NCI-H82 (cell line): ENCODE measurements at regions not wholly inside any gene's neighbourhood (a gene's known extent, or its start where the extent isn't known, plus 50 kb on each side); places are given as distances from the start of the nearest gene placed in this dataset.

ENCODE experiments used
- DNase-seq: peaks from one replicate; lab custom pipeline; 2025; lab: John Stamatoyannopoulos, UW

DNA sequence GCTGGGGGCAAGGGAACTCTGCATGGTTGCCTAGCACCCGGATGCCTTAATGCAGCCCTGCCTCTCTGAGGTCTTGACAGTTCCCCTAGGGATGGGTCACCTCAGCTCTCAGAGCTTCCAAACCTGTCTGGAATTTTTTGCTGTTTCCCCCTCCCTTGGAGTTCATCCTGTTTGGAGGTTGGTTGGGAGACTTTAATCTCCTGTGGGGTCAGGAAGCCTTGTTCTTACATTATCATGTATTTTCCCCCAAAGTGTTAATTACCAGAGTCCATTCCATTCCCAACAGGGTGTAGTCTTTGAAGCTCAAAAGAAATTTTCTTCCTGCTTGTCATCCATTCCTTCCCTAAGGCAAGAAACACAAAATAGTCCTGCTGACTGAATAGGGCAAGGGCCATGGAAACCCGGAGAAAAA, 150.3 kb upstream of the SPRY4 start:
- no peak for DNase-seq

DNA sequence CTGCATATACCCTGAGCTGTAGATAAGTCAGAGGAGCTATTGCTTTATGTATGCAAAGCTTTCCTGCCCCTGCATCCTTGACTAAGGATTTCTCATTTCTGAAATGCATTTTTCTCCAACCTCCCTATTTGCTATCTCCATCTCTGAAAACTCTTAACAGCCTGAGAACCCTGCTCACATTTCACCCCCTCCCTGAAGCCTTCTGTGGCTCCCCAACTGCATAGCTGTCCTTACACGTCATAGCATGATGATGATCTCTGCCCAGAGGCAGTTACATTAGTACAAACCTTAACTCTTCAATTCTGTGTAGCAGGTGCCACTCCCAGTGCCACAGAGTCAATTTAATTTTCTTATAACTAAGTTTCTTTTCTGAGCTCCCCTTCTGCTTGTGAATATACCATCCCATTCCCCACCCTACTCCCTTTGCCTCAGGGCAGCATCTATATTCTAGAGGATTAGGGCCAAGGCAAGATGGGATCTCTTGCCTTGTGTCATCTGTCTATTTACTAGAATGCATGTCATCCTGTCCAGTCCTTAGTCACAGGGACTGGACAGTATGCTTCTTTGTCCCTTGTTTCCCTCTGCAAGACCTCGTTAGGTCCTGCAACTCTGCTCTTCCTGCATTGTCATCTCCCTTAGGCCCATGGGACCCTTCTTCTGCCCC, 149.7 kb upstream of the SPRY4 start:
- no peak for DNase-seq

GRCh38 chr5:142473038-142473437, 148.2 kb upstream of the SPRY4 start:
- DNase-seq, result no peak

- no peak for DNase-seq
Measured at GRCh38 chr5:142472306-142472951, 147.6 kb upstream of the SPRY4 start.

GRCh38 chr5:142466195-142466971, 141.6 kb upstream of the SPRY4 start:
- peak; percentile 90 for DNase-seq

- DNase-seq, result no peak
Measured at GRCh38 chr5:142465476-142465875, 140.7 kb upstream of the SPRY4 start.

GRCh38 chr5:142463904-142464303, 139.1 kb upstream of the SPRY4 start:
- no peak for DNase-seq

DNA sequence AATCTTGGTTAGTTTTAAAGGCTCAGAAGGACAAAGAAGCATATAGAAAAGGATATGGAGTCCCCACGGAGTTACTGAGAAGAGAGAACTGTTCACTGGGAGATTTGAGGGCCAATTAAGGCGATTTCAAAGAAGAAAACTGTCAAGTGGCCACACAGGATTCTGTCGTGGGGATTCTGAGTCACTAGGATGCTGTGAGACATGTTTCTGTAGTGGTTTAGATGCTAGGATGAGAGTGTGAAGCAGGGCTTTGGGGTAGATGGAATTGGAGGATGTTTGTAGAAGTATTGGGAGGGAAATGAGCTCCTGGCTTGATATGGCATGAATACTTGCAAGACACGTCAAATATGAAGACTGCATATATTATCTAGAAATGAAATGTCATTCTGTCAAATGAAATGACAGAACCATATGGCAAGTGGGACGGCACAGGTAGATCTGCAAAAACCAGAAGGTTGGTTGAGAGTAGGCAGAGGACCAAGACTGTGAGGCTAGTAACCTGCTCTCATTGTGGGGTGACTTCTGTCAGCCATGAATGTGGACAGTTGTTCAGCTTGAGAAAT, 136.3 kb upstream of the SPRY4 start:
- DNase-seq, result no peak

- no peak for DNase-seq
Measured at GRCh38 chr5:142459209-142459608, 134.4 kb upstream of the SPRY4 start.

DNA sequence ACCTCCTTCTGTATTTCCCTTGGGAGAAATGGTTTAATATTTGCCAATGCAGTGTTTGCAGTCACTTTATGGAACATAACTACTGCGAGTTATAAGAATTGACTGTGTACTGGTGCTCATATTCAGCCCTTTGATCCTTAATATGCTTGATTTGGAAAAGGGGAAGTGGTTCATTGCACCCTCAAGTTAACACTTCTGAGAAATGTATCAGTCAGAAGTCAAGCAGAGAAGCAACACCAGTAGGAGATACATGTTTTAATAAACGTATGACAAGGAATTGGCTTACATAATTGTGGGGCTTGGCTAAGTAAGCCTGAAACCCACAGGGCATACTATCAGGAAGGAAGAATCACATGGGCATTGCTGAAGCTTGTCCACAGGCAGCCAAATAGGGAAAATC, 131.0 kb upstream of the SPRY4 start:
- no peak for DNase-seq

GRCh38 chr5:142453932-142454331, 129.1 kb upstream of the SPRY4 start:
- peak; percentile 54 for DNase-seq

- DNase-seq, result no peak
Measured at GRCh38 chr5:142450419-142450818, 125.6 kb upstream of the SPRY4 start.

DNA sequence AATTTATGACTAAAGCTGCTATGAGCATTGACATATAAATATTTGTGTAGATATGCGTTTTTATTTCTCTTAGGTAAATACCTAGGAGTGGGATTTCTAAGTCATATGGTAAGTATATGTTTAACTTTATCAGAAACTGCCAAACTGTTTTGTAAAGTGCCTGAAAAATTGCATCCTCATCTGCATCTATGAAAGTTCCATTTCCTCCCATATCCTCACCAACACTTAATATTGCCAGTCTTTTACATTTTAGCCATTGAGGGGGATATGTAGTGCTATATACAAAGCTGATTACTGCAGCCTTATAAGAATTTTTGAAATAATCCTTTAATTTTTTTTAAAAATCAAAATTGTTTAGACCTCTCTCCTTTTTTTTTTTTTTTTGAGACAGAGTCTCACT, 123.1 kb upstream of the SPRY4 start:
- no peak for DNase-seq

GRCh38 chr5:142446960-142447279, 122.1 kb upstream of the SPRY4 start:
- no peak for DNase-seq

- DNase-seq, result no peak
Measured at GRCh38 chr5:142446131-142446959, 121.5 kb upstream of the SPRY4 start.

- DNase-seq, result no peak
Measured at GRCh38 chr5:142445266-142445665, 120.4 kb upstream of the SPRY4 start.

DNA sequence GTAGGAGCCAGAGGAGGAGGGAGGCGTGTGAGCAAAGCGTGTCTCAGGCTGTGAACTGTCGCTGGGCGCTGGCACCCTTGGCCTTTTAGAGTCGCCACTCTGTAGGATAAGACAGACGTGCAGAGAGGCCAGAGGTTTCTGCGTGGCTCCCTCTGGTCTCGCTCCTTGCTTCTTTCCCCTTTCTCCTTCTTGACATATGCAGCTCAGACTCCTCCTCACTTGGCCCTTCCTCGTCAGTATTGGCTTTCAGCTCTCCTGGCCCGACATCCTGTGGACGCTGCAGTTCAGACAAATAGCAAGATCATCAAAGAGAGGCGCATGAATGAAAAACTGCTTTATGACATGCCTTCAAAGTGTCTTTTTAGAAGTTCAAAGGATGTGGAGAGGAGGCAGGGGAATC, 116.8 kb upstream of the SPRY4 start:
- no peak for DNase-seq

- DNase-seq, result no peak
Measured at GRCh38 chr5:142439207-142439860, 114.5 kb upstream of the SPRY4 start.

DNA sequence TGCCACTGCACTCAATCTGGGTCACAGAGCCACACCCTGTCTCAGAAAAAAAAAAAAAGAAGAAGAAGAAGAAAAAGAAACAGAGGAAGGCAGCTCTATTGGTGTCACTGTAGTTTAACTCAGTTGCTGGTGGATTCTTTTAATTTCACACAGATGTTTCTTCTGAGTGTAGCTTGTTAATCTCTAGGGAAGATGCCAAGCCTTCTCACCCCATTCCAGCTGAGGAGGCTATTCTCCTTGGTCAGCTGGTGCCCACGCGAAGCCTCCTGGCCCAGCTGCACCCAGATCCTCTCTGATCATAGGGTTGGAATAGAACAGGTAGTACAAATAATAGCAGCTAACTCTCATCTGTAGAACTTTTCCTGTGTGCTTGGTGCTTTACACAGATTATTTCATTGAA, 113.8 kb upstream of the SPRY4 start:
- DNase-seq, result no peak

DNA sequence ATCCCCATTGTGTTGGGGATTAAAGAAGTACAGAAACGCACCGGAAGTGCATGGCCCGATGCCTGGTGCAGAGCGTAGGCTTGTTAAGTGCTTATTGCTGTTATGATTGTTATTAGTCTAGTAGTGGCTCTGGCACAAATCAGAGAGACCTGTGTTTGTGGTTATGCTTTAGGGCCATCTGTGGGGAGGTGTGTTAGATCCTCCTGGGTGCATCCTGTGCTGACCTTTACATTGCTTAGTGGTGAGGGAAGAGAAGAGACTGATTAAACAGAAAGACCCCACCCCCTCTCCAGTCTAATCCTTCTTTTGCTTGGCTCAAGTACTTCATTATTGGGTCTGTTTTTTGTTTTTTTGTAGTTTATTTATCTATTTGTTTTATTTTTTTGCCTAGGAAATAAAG, 112.7 kb upstream of the SPRY4 start:
- DNase-seq, result peak; percentile 46

DNA sequence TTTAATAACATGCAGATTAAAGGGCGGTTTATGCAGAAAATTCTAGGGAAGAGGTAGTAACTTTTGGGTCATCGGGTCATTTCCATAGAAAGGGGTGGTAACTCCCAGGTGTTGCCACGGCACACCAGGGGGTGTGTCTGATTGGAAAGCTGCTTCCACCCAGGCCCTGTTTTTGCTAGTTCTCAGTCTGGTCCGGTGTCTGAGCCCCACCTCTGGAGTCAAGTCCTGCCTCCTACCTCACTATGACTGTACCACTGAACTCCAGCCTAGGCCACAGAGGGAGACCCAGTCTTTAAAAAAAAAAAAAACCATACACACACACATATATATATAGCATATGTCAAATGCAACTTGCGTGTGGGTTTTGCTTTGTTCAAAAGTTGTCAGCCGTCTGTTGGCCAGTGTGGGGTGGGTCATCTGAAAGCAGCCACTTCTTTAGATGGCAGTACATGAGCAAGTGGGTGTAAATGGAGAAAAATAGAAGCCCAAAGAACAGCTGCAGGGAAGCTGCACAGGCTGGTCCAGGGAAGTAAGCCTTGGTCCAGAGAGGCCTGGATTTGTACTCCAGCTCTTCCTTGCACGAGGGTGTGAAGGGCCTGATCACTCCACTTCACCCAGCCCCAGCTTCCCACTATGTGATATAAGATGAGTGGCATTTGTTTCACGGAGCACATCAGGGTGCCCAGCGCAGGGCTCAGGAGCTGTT, 110.7 kb upstream of the SPRY4 start:
- no peak for DNase-seq
